HG03575 (cell line): ENCODE measurements at regions not wholly inside any gene's neighbourhood (a gene's known extent, or its start where the extent isn't known, plus 50 kb on each side); places are given as distances from the start of the nearest gene placed in this dataset.
"Not testable (repeated sequence)": the region's sequence is repeated elsewhere in the genome, so short reads cannot be mapped to it uniquely, and the experiment has no call there.

ENCODE experiments used
- ATAC-seq: cut with Tn5 transposase; IDR thresholded peaks from one replicate; pipeline ENCODE4 v1.9.1; 2021; ENCODE audit not compliant: unreplicated experiment, insufficient number of reproducible peaks, low FRiP score; ENCODE audit errors: extremely low read depth

DNA sequence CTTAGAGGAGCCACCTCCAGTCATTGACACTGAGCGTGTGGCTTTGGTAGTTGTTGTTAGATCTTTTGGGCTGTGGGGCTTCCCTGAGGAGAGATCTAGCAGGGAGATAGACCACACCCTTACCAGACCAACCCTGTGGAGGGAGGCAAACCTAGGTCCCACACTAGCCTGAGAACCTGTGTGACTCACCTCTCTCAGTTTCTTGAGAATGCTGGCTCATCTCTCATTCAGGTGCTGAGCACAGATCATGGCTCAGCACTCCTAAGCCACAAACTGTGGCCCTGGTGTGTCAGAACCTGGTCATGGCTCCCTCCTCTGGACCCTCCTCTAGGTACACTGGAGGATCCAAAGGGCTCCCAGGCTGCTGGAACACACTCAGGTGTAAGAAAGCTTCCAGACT is 919.7 kb downstream of the PRIM2 start:
- not testable (repeated sequence) for ATAC-seq

DNA sequence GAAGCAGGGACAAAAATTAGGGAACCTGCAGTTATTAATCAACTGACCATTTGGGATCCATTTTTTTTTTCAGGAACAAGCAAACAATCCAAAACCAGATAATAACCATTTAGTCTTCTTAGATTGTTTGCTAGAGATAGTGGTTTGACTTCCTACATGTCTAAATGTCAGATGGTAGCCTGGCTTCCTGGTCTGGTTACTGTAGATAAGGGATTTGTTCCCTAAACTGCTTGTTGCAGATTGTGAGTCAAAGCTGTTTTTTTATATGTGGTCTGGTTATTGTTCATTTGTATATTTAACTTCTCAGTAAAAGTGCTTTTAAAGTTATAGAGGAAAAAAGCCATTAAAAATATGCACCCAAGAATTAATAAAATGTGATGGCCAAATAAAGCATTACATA is 921.0 kb downstream of the PRIM2 start:
- ATAC-seq, result not testable (repeated sequence)

DNA sequence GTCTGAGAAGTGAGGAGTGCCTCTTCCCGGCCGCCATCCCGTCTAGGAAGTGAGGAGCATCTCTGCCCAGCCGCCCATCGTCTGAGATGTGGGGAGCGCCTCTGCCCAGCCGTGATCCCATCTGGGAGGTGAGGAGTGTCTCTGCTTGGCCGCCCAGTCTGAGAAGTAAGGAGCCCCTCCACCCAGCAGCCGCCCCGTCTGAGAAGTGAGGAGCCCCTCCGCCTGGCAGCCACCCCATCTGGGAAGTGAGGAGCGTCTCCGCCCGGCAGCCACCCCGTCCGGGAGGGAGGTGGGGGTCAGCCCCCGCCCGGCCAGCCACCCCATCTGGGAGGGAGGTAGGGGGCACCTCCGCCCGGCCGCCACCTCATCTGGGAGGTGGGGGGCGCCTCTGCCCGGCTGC is 940.2 kb downstream of the PRIM2 start:
- ATAC-seq, result not testable (repeated sequence)

DNA sequence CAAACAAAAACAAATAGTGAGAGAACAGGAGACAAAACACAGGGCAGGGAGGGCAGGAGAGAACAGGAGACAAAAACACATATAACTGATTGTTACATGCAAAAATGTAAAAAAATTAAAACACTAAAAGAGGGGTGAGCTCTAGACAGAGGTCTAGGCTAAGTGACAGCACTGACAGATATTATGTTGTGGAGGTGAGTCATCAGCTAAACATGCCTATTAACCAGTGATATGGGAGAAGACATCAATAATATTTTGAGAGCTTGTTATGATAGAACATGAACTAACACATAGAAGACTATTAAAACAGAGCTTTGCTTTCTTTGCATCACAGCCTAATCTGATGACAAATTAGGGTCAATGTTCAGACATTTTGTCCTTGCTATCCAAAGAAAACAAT is 972.7 kb downstream of the PRIM2 start:
- no peak for ATAC-seq

DNA sequence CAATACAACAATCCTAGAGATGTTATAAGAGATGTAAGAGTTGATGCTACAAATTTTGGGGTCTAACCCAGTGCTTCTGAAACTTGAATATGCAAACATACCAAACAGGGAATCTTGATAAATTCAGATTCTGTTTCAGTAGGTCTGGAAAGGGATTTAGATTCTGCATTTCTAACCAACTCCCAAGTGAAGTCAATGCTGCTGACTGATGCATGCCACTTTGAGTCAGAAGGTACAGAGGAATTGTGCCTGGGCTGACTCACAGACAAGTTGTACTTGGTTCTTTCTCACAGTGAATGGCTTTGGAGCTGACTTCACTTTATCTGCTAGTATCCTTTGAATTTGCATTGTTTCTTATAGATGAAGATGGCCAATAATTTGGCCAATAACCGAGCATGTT is 973.9 kb downstream of the PRIM2 start:
- ATAC-seq, result not testable (repeated sequence)

DNA sequence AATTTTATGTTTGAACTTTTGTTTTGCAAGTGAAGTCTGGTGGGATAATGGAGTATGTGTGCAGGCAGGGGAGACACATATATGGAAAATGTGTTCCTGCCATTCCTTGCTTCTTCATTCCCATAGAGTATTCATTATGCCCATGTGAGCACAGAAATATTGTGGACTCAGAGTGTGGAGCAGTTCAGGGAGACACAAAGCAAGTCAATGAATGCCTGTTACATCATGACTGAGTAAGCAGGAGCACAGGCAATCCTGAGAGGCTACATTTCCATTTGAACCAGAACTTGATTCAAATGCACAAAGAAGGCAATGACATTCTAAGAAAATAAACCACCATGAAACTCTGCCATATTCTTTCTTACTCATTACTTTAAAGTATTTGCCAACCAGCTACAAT is 990.5 kb downstream of the PRIM2 start:
- ATAC-seq, result not testable (repeated sequence)

DNA sequence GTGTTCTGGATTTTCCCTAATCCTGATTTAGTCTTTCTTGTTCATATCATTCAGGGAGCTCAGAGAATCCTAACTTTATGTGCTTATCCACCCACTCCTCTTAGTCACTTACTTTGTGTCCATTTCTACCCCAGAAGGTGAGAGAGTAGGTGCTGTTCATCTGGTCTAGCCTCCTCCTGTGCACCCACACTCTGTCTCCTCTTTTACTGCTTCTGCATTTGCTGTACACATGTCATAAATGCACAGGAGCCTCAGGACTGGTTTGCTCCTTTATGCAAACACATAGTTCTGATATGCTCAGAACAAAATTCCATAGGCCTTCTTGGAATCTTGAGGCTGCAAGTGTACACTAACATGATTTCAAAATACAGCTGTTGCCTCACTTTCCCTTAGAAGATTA is 1014.7 kb downstream of the PRIM2 start:
- ATAC-seq, result not testable (repeated sequence)

DNA sequence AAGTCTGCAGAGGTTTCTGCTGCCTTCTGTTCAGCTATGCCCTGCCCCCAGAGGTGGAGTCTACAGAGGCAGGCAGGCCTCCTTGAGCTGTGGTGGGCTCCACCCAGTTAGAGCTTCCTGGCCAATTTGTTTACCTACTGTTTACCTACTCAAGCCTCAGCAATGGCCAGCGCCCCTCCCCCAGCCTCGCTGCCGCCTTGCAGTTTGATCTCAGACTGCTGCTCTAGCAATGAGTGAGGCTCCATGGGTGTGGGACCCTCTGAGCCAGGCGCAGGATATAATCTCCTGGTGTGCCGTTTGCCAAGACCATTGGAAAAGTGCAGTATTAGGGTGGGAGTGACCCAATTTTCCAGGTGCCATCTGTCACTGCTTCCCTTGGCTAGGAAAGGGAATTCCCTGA is 1024.9 kb downstream of the PRIM2 start:
- ATAC-seq, result not testable (repeated sequence)

DNA sequence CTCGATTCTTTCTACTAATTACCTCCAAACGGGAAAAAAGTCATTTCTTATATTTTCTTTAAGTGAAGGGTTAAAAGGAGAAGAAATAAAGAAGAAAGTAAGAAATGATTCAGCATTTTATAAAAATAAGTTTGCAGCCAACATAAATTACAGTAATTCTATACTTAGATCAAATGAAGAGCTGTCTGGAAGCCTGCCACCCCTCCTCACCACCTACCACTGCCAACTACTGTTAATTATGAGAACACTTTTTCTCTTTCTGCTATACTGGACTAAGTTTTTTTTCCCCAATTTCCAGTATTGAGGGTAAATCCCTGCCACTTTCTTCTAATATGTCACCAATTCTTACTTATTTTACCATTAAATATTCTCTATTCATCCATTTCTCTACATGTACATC is 1030.1 kb downstream of the PRIM2 start:
- not testable (repeated sequence) for ATAC-seq

DNA sequence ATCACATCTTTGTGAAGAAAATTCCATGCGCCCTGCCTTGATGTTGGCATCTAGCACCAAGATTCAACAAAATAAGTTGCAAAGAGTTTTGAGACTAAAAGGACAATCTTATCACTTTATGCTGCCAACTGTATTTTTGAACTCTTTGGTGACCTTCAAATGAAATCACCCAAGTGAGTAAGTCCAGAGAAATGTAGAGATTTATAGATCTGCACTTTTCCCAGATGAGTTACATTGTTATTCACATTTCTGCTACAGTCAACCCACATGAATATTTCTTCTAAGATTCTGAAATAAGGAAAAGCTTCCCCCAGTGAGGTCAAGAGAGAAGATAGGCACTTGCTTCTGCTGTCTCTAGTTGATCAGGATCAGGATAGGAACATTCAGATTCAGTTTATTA is 1034.2 kb downstream of the PRIM2 start:
- not testable (repeated sequence) for ATAC-seq

DNA sequence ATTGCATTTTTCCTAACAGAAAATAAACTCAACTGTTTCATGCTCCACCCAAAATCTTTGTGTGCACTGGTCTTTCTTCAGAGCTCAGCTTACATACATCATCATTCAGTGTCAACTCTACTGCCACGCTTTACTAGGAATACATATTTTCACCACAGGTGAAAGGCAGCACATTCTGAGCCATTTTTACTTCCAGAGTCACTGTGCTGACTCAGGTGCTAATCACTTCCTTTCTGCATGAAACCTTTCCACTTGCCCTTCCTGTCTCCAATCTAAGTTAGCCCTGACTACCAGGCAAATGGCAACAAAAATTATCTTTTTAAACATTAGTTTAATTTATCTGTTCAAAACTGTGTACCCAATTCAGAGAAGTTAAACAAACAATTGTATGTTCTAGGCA is 1041.0 kb downstream of the PRIM2 start:
- not testable (repeated sequence) for ATAC-seq

DNA sequence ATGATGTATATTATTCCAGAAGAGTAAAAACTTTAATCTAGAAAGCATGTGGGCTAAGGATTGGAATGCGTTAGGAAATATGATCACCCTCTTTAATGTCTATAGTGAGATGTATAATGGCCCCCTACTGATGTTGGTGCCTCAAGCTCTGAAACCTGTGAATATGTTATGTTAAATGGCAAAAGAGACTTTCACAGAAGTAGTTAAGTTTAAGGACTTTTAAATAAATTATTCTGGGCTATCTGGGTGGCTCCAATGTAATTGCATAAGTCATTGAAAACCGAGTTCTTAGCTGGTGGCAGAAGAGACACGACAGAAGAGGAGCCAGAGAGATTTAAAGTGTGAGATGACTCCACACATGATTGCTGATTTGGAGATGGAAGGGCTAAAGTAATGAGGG is 1048.4 kb downstream of the PRIM2 start:
- ATAC-seq, result not testable (repeated sequence)

DNA sequence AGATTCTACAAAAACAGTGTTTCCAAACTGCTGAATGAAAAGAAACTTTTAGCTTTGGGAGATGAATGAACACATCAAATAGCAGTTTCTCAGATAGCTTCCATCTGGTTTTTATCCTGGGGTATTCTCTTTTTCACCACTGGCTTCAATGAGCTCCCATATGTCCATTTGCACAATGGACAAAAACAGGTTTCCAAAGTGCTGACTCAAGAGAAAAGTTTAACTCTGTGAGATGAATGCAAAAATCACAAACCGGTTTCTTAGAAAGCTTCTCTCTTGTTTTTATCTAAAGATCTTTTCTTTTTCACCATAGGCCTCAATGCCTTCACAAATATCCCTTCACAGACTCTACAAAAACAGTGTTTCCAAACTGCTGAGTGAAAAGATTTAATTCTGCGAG is 1089.2 kb downstream of the PRIM2 start:
- not testable (repeated sequence) for ATAC-seq

DNA sequence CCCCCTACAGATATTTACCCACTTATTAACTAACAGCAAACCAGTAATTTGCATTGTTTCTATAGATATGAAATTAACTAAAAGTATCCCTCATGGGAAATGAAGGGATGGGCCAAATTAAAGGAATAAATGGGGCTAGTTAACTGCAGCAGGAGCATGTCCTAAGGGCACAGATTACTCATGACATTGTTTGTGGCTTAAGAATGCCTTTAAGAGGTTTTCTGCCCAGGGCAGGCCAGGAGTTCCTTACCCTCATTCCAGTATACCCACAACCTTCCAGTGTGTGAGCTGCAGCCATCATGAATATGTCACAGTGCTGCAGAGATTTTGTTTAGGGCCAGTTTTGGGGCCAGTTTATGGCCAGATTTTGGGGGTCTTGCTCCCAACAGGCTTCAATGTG is 1101.9 kb downstream of the PRIM2 start:
- ATAC-seq, result no peak
